ENCODE measurements at regions not wholly inside any gene's neighbourhood (a gene's known extent, or its start where the extent isn't known, plus 50 kb on each side); places are given as distances from the start of the nearest gene placed in this dataset.

GRCh38 chr3:145088917-145089316 is 1072.1 kb downstream of the PLOD2 start:
- Histone ChIP-seq H3K9me3 (ENCODE audit: low read length) (no peaks in the 10 kb centered on the region), H3K79me2 (replicated peaks; ENCODE audit: insufficient read depth, low read length) (no peaks in the 10 kb centered on the region), H3K4me3 (ENCODE audit: low read length) (no peak overlapping the region), H3F3A (ENCODE audit: insufficient read depth, low read length, poor library complexity, severe bottlenecking) (no peaks in the 10 kb centered on the region), H3K27ac (ENCODE audit: low read length) (no peak overlapping the region), H3K9me2 (ENCODE audit: insufficient read depth, low read length) (no peaks in the 10 kb centered on the region), H3K36me3 (ENCODE audit: insufficient read depth, low read length) (no peaks in the 10 kb centered on the region), H3K4me2 (ENCODE audit: low read length) (no peak overlapping the region), H2AFZ (ENCODE audit: low read depth, low read length) (no peak overlapping the region), H3K9ac (ENCODE audit: low read length) (no peak overlapping the region), H4K20me1 (ENCODE audit: insufficient read depth) (no peaks in the 10 kb centered on the region), H3K27me3 (ENCODE audit: insufficient read depth, low read depth, low read length) (no peaks in the 10 kb centered on the region)
- TF ChIP-seq EP300 (conservative IDR thresholded peaks at IDR 0.05; ENCODE audit: poor library complexity, severe bottlenecking) (no peak), MXI1 (conservative IDR thresholded peaks at IDR 0.05; ENCODE audit: poor library complexity, severe bottlenecking) (no peak), TAF1 (IDR thresholded peaks at IDR 0.05; ENCODE audit: low read depth) (no peak), SMC3 (conservative IDR thresholded peaks at IDR 0.05; ENCODE audit: poor library complexity) (no peak)

GRCh38 chr3:145089337-145089736 is 1071.6 kb downstream of the PLOD2 start:
- Histone ChIP-seq H3K4me2 (ENCODE audit: low read length) (no peak overlapping the region), H3K9ac (ENCODE audit: low read length) (no peak overlapping the region), H3K36me3 (ENCODE audit: insufficient read depth, low read length) (no peaks in the 10 kb centered on the region), H3K9me3 (ENCODE audit: low read length) (no peaks in the 10 kb centered on the region), H3F3A (ENCODE audit: insufficient read depth, low read length, poor library complexity, severe bottlenecking) (no peaks in the 10 kb centered on the region), H4K20me1 (ENCODE audit: insufficient read depth) (no peaks in the 10 kb centered on the region), H3K27ac (ENCODE audit: low read length) (no peak overlapping the region), H3K79me2 (replicated peaks; ENCODE audit: insufficient read depth, low read length) (no peaks in the 10 kb centered on the region), H3K27me3 (ENCODE audit: insufficient read depth, low read depth, low read length) (no peaks in the 10 kb centered on the region), H3K9me2 (ENCODE audit: insufficient read depth, low read length) (no peaks in the 10 kb centered on the region), H3K4me3 (ENCODE audit: low read length) (no peak overlapping the region), H2AFZ (ENCODE audit: low read depth, low read length) (no peak overlapping the region)
- no peak for TF ChIP-seq POLR2AphosphoS5 (IDR thresholded peaks at IDR 0.05)
- no peak for TF ChIP-seq RAD21 (conservative IDR thresholded peaks at IDR 0.05)
- no peak for TF ChIP-seq TAF1 (IDR thresholded peaks at IDR 0.05; ENCODE audit: low read depth)
- TF ChIP-seq EP300 (conservative IDR thresholded peaks at IDR 0.05; ENCODE audit: poor library complexity, severe bottlenecking), result no peak
- no peak for TF ChIP-seq MXI1 (conservative IDR thresholded peaks at IDR 0.05; ENCODE audit: poor library complexity, severe bottlenecking)
- TF ChIP-seq CTCF (IDR thresholded peaks at IDR 0.05; ENCODE audit: poor library complexity, severe bottlenecking), result no peak
- no peak for TF ChIP-seq EZH2 (IDR thresholded peaks at IDR 0.05; ENCODE audit: borderline replicate concordance, insufficient read depth, low read length, poor library complexity, severe bottlenecking)
- no peak for TF ChIP-seq REST (IDR thresholded peaks at IDR 0.05; ENCODE audit: borderline replicate concordance)
